Activated CD4-positive, alpha-beta memory T cell treated with anti-CD3 and anti-CD28 coated beads for 36 hours (primary cell): ENCODE measurements at regions not wholly inside any gene's neighbourhood (a gene's known extent, or its start where the extent isn't known, plus 50 kb on each side); places are given as distances from the start of the nearest gene placed in this dataset.

Experiments
- CTCF ChIA-PET: fragments of 350-600 bp; sonication (Branson Sonifier 250); formaldehyde crosslinking; loops from one replicate; lab custom pipeline; 2021; ENCODE audit warnings: antibody characterized with exemption, inconsistent platforms; lab: Charles Lee
- POLR2A ChIA-PET: fragments of 350-600 bp; sonication (Branson Sonifier 250); formaldehyde crosslinking; loops from one replicate; lab custom pipeline; 2021; ENCODE audit warnings: antibody characterized with exemption; lab: Charles Lee
- DNase-seq: peaks from one replicate; pipeline ENCODE4 v3.0.0-alpha.2; 2020
- H3K27ac Mint-ChIP-seq: one replicate; pipeline ENCODE4 v1.8.0; 2021; ENCODE audit warnings: mixed read lengths
- H3K27me3 Mint-ChIP-seq: one replicate; pipeline ENCODE4 v1.8.0; 2021; ENCODE audit warnings: mixed read lengths
- H3K36me3 Mint-ChIP-seq: one replicate; pipeline ENCODE4 v1.8.0; 2021; ENCODE audit warnings: mixed read lengths
- H3K4me1 Mint-ChIP-seq: one replicate; pipeline ENCODE4 v1.8.0; 2021; ENCODE audit warnings: low read depth, mixed read lengths
- H3K4me3 Mint-ChIP-seq: one replicate; pipeline ENCODE4 v1.8.0; 2021; ENCODE audit warnings: mild to moderate bottlenecking, mixed read lengths
- H3K9me3 Mint-ChIP-seq: one replicate; pipeline ENCODE4 v1.8.0; 2021; ENCODE audit warnings: mixed read lengths
- intact Hi-C: fragments of 100-400 bp; cut with micrococcal nuclease; formaldehyde crosslinking; loops from one replicate; pipeline ENCODE4 v1.15.1; 2023

GRCh38 chr18:26652501-26652900, 104.1 kb upstream of the KCTD1 start:
- intact Hi-C loops, result loop anchor here (10.0 kb wide), 1 partner anchor 348 kb away; no protein-coding TSS in a partner anchor
- POLR2A ChIA-PET, result no interaction called here
- Mint-ChIP-seq H3K27ac (no peak overlapping the region), H3K27me3 (peaks cover 44% of the 10 kb centered on the region), H3K36me3 (no peaks in the 10 kb centered on the region), H3K4me3 (no peak overlapping the region), H3K9me3 (no peaks in the 10 kb centered on the region), H3K4me1 (peaks cover 9% of the 10 kb centered on the region)
- DNase-seq, result no peak
- CTCF ChIA-PET, result no interaction called here

GRCh38 chr18:26650310-26651268, 102.2 kb upstream of the KCTD1 start:
- Mint-ChIP-seq H3K9me3 (no peaks in the 10 kb centered on the region), H3K4me1 (peaks cover 4% of the 10 kb centered on the region), H3K27ac (no peak overlapping the region), H3K36me3 (no peaks in the 10 kb centered on the region), H3K27me3 (peaks cover 36% of the 10 kb centered on the region), H3K4me3 (no peak overlapping the region)
- DNase-seq, result no peak
- ChIA-PET CTCF (interaction anchor here (0.7 kb wide), 1 partner anchor 267 kb away, joined by 4 read pairs; no protein-coding TSS in a partner anchor), POLR2A (no interaction called here)
- intact Hi-C loops, result loop anchor here (10.0 kb wide), 1 partner anchor 346 kb away; no protein-coding TSS in a partner anchor

- CTCF ChIA-PET, result interaction anchor here (1.2 to 2.0 kb wide), 4 partner anchors 28 to 343 kb away, joined by 3 to 8 read pairs (median 4); no protein-coding TSS in a partner anchor
- H3K27me3 Mint-ChIP-seq, result peaks cover 23% of the 10 kb centered on the region
- intact Hi-C loops, result loop anchor here (1.0 kb wide), 2 partner anchors 244 to 266 kb away; no protein-coding TSS in a partner anchor
- H3K36me3 Mint-ChIP-seq, result no peaks in the 10 kb centered on the region
- no peak for DNase-seq
- H3K4me1 Mint-ChIP-seq, result no peaks in the 10 kb centered on the region
- POLR2A ChIA-PET, result no interaction called here
- no peak overlapping the region for H3K4me3 Mint-ChIP-seq
- no peaks in the 10 kb centered on the region for H3K9me3 Mint-ChIP-seq
- no peak overlapping the region for H3K27ac Mint-ChIP-seq
Observed at GRCh38 chr18:26649193-26649543, 100.8 kb upstream of the KCTD1 start.

- Mint-ChIP-seq H3K36me3 (no peaks in the 10 kb centered on the region), H3K9me3 (no peaks in the 10 kb centered on the region), H3K4me3 (no peak overlapping the region), H3K4me1 (no peaks in the 10 kb centered on the region), H3K27ac (no peak overlapping the region), H3K27me3 (peaks cover 22% of the 10 kb centered on the region)
- CTCF ChIA-PET, result interaction anchor here (1.2 to 2.0 kb wide), 4 partner anchors 28 to 342 kb away, joined by 3 to 8 read pairs (median 4); no protein-coding TSS in a partner anchor
- no peak for DNase-seq
- intact Hi-C loops, result loop anchor here (1.0 kb wide), 2 partner anchors 243 to 265 kb away; no protein-coding TSS in a partner anchor
- POLR2A ChIA-PET, result no interaction called here
Observed at GRCh38 chr18:26648509-26649192, 100.3 kb upstream of the KCTD1 start.

GRCh38 chr18:26646901-26647300, 98.5 kb upstream of the KCTD1 start:
- intact Hi-C loops, result no loop called here
- no peak for DNase-seq
- ChIA-PET CTCF (no interaction called here), POLR2A (no interaction called here)
- Mint-ChIP-seq H3K27me3 (peaks cover 18% of the 10 kb centered on the region), H3K27ac (no peak overlapping the region), H3K4me1 (no peaks in the 10 kb centered on the region), H3K9me3 (no peaks in the 10 kb centered on the region), H3K36me3 (no peaks in the 10 kb centered on the region), H3K4me3 (no peak overlapping the region)

- Mint-ChIP-seq H3K4me3 (no peak overlapping the region), H3K4me1 (no peaks in the 10 kb centered on the region), H3K27ac (no peak overlapping the region), H3K27me3 (peaks cover 10% of the 10 kb centered on the region), H3K9me3 (no peaks in the 10 kb centered on the region), H3K36me3 (no peaks in the 10 kb centered on the region)
- ChIA-PET POLR2A (no interaction called here), CTCF (no interaction called here)
- intact Hi-C loops, result no loop called here
- DNase-seq, result no peak
Observed at GRCh38 chr18:26642440-26643348, 94.3 kb upstream of the KCTD1 start.

- no peak overlapping the region for H3K4me3 Mint-ChIP-seq
- peaks cover 10% of the 10 kb centered on the region for H3K27me3 Mint-ChIP-seq
- H3K27ac Mint-ChIP-seq, result no peak overlapping the region
- no peak for DNase-seq
- POLR2A ChIA-PET, result no interaction called here
- CTCF ChIA-PET, result interaction anchor here (0.5 kb wide), 1 partner anchor 38 kb away, joined by 3 read pairs; no protein-coding TSS in a partner anchor
- H3K36me3 Mint-ChIP-seq, result no peaks in the 10 kb centered on the region
- intact Hi-C loops, result no loop called here
- H3K4me1 Mint-ChIP-seq, result no peaks in the 10 kb centered on the region
- H3K9me3 Mint-ChIP-seq, result no peaks in the 10 kb centered on the region
Observed at GRCh38 chr18:26640541-26640940, 92.2 kb upstream of the KCTD1 start.

- DNase-seq, result no peak
- ChIA-PET CTCF (no interaction called here), POLR2A (no interaction called here)
- H3K36me3 Mint-ChIP-seq, result no peaks in the 10 kb centered on the region
- no peak overlapping the region for H3K4me3 Mint-ChIP-seq
- no peak overlapping the region for H3K27ac Mint-ChIP-seq
- no peaks in the 10 kb centered on the region for H3K4me1 Mint-ChIP-seq
- peaks cover 9% of the 10 kb centered on the region for H3K27me3 Mint-ChIP-seq
- intact Hi-C loops, result no loop called here
- H3K9me3 Mint-ChIP-seq, result no peaks in the 10 kb centered on the region
Observed at GRCh38 chr18:26639149-26639548, 90.8 kb upstream of the KCTD1 start.

GRCh38 chr18:26637983-26638382, 89.6 kb upstream of the KCTD1 start:
- POLR2A ChIA-PET, result no interaction called here
- CTCF ChIA-PET, result no interaction called here
- H3K36me3 Mint-ChIP-seq, result no peaks in the 10 kb centered on the region
- H3K27ac Mint-ChIP-seq, result no peak overlapping the region
- H3K27me3 Mint-ChIP-seq, result peaks cover 3% of the 10 kb centered on the region
- no peaks in the 10 kb centered on the region for H3K9me3 Mint-ChIP-seq
- intact Hi-C loops, result no loop called here
- no peaks in the 10 kb centered on the region for H3K4me1 Mint-ChIP-seq
- no peak for DNase-seq
- H3K4me3 Mint-ChIP-seq, result no peak overlapping the region

- Mint-ChIP-seq H3K4me1 (no peaks in the 10 kb centered on the region), H3K36me3 (no peaks in the 10 kb centered on the region), H3K27ac (no peak overlapping the region), H3K27me3 (no peaks in the 10 kb centered on the region), H3K9me3 (no peaks in the 10 kb centered on the region), H3K4me3 (no peak overlapping the region)
- POLR2A ChIA-PET, result no interaction called here
- intact Hi-C loops, result no loop called here
- CTCF ChIA-PET, result no interaction called here
- DNase-seq, result no peak
Observed at GRCh38 chr18:26637324-26637723, 89.0 kb upstream of the KCTD1 start.

GRCh38 chr18:26635466-26635865, 87.1 kb upstream of the KCTD1 start:
- no peak overlapping the region for H3K27ac Mint-ChIP-seq
- ChIA-PET CTCF (no interaction called here), POLR2A (no interaction called here)
- H3K9me3 Mint-ChIP-seq, result no peaks in the 10 kb centered on the region
- H3K36me3 Mint-ChIP-seq, result no peaks in the 10 kb centered on the region
- intact Hi-C loops, result no loop called here
- H3K27me3 Mint-ChIP-seq, result no peaks in the 10 kb centered on the region
- no peak for DNase-seq
- H3K4me1 Mint-ChIP-seq, result no peaks in the 10 kb centered on the region
- no peak overlapping the region for H3K4me3 Mint-ChIP-seq
